G401.6 (cell line): ENCODE measurements at regions not wholly inside any gene's neighbourhood (a gene's known extent, or its start where the extent isn't known, plus 50 kb on each side); places are given as distances from the start of the nearest gene placed in this dataset.
A peak's percentile ranks its signal among the peaks of the same experiment; 100 is the strongest.

Experiments used
- FAIRE-seq: peaks from 2 replicates; lab custom pipeline; 2012; peaks lifted over from hg19 to GRCh38; lab: Jason Lieb, UNC

DNA sequence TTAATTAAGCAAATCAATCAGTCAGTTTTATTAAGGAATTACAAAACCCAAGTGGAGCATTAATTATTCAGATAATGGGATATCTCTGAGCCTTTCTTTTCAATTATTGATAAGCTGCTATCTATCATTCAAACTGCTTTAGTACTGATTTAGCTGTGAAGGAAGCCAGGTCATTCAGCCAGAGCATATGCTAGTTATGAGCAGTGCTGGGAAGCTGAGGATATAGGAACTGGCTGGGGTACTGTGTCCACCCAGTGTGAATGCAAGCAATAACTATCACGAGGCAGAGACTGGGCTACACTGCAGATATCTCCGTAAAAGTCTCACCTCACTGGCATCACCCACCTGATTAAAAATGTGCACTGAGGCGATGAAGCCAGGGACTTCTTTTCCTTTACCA is 496.7 kb upstream of the PIK3C3 start:
- FAIRE-seq: no peak

DNA sequence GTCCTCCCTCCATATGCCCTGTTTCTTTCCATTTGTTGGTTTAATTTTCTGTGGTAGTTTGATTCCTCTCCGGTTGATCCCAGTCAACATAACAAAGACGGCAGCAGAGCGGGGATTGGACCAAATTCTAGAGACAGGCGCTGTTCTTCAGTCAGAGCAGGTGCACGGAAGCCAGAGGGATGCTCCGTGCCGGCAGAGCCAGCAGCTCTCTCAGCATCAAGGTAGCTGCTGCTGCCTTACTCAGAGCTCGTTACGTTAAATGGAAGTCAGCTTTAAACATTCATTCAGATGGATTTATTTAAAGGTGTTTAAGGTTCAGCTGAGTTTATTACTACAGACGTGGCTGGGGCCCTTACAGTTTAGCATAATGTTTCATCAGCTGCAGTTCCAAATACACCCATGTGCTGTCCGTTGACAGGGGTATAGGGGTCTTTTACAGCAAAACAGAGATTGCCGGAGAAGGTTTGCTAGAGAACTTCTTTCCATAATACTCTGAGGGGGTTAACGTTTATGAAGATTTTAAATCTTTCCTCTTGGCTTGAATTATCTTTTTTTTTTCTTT is 497.2 kb upstream of the PIK3C3 start:
- no peak for FAIRE-seq

- no peak for FAIRE-seq
Measured at GRCh38 chr18:41456831-41457230, 498.2 kb upstream of the PIK3C3 start.

GRCh38 chr18:41449612-41450011 is 505.4 kb upstream of the PIK3C3 start:
- no peak for FAIRE-seq

DNA sequence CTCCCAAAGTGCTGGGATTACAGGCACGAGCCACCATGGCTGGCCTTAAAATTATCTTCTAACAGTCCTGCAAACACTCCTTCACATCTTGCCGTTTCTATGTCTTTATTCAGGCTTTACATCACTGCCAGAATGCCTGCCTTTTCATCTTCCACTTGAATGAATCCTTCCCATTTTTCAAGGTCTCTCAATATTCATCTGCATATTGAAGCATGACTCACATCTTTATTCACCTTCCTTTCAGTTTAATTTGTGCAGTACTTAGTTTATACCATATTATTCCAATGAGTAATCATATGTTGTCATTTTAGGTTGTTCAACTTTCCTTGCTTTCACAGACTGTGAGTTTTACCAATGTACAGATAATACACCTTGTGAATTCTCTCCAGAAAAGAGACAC is 510.1 kb upstream of the PIK3C3 start:
- FAIRE-seq: no peak

DNA sequence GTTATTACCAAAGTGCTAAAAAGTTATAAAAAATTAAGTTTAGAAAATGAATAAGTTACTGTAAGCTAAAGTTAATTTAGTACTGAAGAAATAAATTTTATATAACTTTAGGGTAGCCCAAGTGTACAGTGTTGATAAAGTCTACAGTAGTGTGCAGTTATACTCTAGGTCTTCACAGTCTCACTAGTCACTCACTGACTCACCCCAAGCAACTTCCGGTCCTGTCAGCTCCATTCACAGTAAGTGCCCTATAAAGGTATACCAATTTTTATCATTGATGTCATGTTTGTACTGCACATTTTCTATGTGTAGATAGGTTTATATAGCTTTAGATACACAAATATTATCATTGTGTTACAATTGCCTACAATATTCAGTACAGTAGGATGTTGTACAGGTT is 518.3 kb upstream of the PIK3C3 start:
- no peak for FAIRE-seq

GRCh38 chr18:41418598-41418997 is 536.4 kb upstream of the PIK3C3 start:
- FAIRE-seq: no peak

GRCh38 chr18:41416044-41416443 is 539.0 kb upstream of the PIK3C3 start:
- FAIRE-seq: no peak

GRCh38 chr18:41410006-41410405 is 545.0 kb upstream of the PIK3C3 start:
- FAIRE-seq: no peak

GRCh38 chr18:41406834-41407233 is 548.2 kb upstream of the PIK3C3 start:
- FAIRE-seq: no peak

GRCh38 chr18:41396861-41397260 is 558.2 kb upstream of the PIK3C3 start:
- no peak for FAIRE-seq

DNA sequence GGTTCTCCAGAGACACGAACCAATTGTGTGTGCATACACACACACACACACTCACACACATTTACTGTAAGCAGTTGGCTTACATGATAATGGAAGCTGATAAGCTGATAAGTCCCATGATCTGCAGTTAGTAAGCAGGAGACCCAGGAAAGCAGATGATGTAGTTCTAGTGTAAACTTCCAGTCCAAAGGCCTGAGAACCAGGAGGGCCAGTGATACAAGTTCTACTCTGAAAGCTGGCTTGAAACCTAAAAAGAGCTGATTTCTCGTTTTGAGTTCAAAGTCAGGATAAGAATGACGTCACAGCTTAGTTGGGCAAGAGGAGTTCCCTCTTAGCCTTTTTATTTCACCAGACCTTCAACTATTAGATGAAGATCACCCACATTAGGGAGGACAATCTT is 558.8 kb upstream of the PIK3C3 start:
- FAIRE-seq: no peak

DNA sequence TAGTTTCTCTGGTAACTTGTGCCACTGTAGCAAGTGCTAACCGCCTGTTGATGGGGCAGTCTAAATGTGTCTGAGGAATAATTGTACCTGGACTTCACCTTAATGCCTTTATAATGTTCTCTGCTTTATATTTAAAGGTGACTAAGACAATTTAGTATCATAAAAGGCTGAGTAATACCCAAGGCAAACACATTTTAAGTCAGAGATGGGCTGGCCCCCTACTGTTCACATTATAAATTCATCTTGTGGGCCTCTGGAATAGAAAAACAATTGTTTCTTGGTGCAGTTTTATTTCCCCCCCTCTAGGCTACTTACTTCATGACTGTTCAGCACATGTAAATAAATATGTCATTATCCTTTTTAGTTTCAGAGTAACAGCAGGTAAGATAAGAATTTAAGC is 559.3 kb upstream of the PIK3C3 start:
- no peak for FAIRE-seq

DNA sequence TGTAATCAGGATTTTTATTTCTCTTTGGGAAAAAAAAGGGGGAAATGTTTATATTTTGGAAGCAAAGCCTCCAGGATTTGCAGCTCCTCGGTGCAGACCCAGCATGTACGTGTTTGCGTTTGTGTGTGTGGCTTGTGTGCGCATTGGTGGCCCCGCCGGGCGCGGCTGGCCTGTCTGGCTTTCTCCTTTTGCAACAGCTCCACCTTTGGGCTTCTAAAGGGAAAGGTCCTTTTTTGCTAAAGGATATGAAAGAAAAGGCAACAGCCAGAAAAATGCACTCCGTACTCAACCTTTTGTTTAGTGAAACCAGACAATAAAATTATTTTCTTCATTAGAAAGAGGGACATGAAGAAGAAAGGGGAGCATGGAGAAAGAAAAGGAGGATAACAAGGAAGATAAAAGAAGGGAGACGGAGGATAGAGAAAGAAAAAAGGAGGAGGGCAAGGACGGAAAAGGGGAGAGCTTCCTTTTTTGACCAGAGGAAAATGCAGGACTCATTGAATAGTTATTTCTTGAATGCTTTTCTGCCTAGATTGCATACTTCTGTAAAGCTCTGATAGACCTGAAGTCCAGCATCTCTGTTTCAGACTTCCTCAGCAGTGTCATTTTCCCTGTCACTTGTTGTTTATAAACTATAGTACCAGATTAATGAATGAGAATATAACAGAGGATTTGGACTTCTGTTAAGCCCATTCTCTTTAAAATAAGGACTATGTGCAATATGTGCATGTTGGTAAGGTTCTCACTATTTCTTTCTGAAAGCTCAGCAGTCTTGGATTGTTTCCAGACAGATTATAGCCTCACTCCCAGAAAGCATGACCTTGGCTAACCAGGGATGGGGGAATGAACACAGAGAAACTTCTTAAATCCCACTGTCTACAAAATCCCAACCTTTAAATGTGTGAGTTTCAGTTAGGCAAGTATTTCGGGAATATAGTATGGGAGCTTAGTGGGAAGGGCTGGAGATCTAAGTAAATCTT is 563.1 kb upstream of the PIK3C3 start:
- peak; percentile 6 for FAIRE-seq

DNA sequence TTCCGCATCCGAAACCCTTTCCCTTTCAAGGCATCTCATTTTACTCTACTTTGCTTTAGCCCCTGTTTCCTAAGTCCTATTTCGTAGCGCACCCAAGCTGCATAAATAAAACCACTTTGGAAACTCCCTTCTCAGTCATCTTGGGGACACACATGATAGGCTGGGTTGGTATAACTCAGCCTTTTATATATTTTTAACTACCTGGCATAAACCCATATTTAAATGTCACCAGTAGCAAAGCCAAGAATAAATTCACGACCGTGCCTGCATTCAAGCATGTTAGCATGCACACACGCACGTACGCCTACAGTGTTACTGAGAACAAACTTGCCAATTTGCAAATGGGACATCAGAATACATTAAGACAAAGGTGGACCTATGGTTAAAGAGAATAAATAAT is 564.7 kb upstream of the PIK3C3 start:
- no peak for FAIRE-seq

GRCh38 chr18:41378598-41378997 is 576.4 kb upstream of the PIK3C3 start:
- FAIRE-seq: no peak

DNA sequence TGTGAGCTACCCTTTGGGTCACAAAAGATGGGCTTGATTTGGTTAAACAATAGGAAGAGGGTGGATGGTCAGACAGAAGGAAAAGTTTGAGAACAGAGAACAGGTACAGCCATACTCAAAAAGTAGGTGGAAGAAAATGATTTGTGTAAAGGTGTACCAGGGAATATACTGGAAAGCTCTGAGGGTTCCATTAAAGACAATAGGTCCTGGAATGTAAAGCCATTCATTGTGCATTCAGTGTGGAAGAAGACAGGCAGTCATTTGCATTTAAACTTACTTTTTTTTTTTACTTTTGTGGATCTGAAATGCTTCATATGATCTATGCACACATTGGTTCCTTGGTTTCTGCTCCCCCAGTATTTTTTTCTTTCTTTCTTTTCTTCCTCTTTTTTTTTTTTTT is 581.4 kb upstream of the PIK3C3 start:
- no peak for FAIRE-seq

DNA sequence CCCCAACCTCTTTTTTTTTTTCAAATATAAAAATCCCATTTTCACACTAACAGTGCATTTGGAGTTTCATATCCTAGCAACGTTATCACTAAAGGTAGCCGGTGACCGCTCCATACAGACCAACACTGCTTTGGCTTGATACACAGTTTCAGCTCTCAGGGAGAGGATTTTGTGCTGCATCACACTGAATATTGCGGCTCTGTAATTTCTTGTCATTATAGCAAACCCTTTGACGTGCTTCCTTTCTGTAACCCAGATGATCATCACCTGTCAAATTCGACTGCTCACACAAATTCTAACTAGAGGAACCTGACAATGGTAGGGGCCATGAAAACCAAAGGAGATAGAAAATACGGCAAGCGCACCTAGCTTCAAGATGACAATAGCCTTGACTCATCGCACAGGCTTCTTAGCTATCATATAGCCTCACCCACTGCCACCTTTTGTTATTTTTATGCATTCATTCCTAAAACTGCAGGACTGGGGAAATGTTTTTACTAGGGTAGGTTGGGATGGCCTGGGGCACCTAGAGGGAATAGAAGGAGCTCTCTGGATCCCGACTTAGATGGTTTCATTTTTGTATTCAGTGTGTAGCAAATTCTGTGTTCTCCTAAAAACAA is 582.9 kb upstream of the PIK3C3 start:
- no peak for FAIRE-seq

- FAIRE-seq: no peak
Measured at GRCh38 chr18:41371156-41372045, 583.6 kb upstream of the PIK3C3 start.

DNA sequence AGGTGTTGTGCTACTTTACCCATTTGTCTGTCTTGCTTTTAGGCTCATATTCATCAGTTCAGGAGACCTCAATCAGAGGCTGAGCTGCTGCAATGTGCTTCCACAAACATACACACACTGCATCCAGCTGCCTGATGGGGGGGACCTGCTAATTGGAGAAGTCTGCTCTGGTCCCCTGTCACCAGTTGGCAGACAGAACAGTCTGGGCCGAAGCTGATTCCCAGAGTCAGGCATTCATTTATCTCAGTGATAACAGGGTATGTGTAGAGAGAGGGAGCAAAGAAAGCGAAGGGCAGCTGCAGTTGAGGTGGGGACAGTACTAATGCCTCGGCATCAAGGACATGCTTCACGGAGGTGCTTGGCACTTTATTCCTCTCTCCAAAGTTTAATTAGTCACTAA is 584.3 kb upstream of the PIK3C3 start:
- FAIRE-seq: no peak

- FAIRE-seq: no peak
Measured at GRCh38 chr18:41357708-41358107, 597.3 kb upstream of the PIK3C3 start.

- no peak for FAIRE-seq
Measured at GRCh38 chr18:41353777-41354528, 601.1 kb upstream of the PIK3C3 start.
